ENCODE measurements at regions not wholly inside any gene's neighbourhood (a gene's known extent, or its start where the extent isn't known, plus 50 kb on each side); places are given as distances from the start of the nearest gene placed in this dataset.

- Mint-ChIP-seq H3K36me3 (peaks cover 11% of the 10 kb centered on the region), H3K4me3 (no peak overlapping the region), H3K9me3 (no peaks in the 10 kb centered on the region), H3K4me1 (ENCODE audit: low read depth in 2 of 2) (peaks cover 9 to 17% of the 10 kb centered on the region in 2 donors), H3K27me3 (no peaks in the 10 kb centered on the region), H3K27ac (no peak overlapping the region)
- DNase-seq (ENCODE audit: low spot score) = no peak
- ATAC-seq = no peak
Measured at GRCh38 chr9:20227166-20227874, 395.0 kb downstream of the MLLT3 start.

GRCh38 chr9:20226345-20226744, 396.0 kb downstream of the MLLT3 start:
- H3K27me3 Mint-ChIP-seq = peaks cover 3 to 5% of the 10 kb centered on the region in 2 donors
- no peak overlapping the region for H3K27ac Mint-ChIP-seq
- peaks cover 10% of the 10 kb centered on the region for H3K36me3 Mint-ChIP-seq
- ATAC-seq = no peak
- H3K9me3 Mint-ChIP-seq = no peaks in the 10 kb centered on the region
- no peak overlapping the region for H3K4me3 Mint-ChIP-seq
- DNase-seq (ENCODE audit: low spot score) = no peak
- H3K4me1 Mint-ChIP-seq (ENCODE audit: low read depth in 2 of 2) = peaks cover 9 to 17% of the 10 kb centered on the region in 2 donors

- DNase-seq (ENCODE audit: low spot score) = no peak
- Mint-ChIP-seq H3K4me3 (peak overlapping the region; percentile 16), H3K9me3 (no peaks in the 10 kb centered on the region), H3K27ac (no peak overlapping the region), H3K27me3 (peaks cover 8 to 10% of the 10 kb centered on the region in 2 donors), H3K4me1 (ENCODE audit: low read depth in 2 of 2) (peaks cover 9 to 23% of the 10 kb centered on the region in 2 donors), H3K36me3 (peaks cover 5% of the 10 kb centered on the region)
- ATAC-seq = no peak
Measured at GRCh38 chr9:20225826-20226225, 396.5 kb downstream of the MLLT3 start.

GRCh38 chr9:20224756-20225155, 397.5 kb downstream of the MLLT3 start:
- no peak overlapping the region for H3K4me3 Mint-ChIP-seq
- peaks cover 8 to 12% of the 10 kb centered on the region in 2 donors for H3K27me3 Mint-ChIP-seq
- DNase-seq (ENCODE audit: low spot score) = no peak
- H3K4me1 Mint-ChIP-seq (ENCODE audit: low read depth in 2 of 2) = peaks cover 9 to 24% of the 10 kb centered on the region in 2 donors
- H3K36me3 Mint-ChIP-seq = no peaks in the 10 kb centered on the region
- H3K27ac Mint-ChIP-seq = no peak overlapping the region
- no peaks in the 10 kb centered on the region for H3K9me3 Mint-ChIP-seq
- no peak for ATAC-seq

GRCh38 chr9:20220286-20220685, 402.0 kb downstream of the MLLT3 start:
- Mint-ChIP-seq H3K27me3 (peaks cover 8 to 12% of the 10 kb centered on the region in 2 donors), H3K36me3 (no peaks in the 10 kb centered on the region), H3K4me1 (ENCODE audit: low read depth in 2 of 2) (peaks cover 3 to 11% of the 10 kb centered on the region in 2 donors), H3K9me3 (no peaks in the 10 kb centered on the region), H3K27ac (no peak overlapping the region), H3K4me3 (no peak overlapping the region)
- DNase-seq (ENCODE audit: low spot score) (no peak), ATAC-seq (no peak)

- H3K4me1 Mint-ChIP-seq (ENCODE audit: low read depth in 2 of 2) = peaks cover 0 to 7% of the 10 kb centered on the region in 2 donors
Measured at GRCh38 chr9:20219437-20219836, 402.9 kb downstream of the MLLT3 start.

GRCh38 chr9:20217596-20217995, 404.7 kb downstream of the MLLT3 start:
- H3K4me3 Mint-ChIP-seq = no peak overlapping the region
- no peaks in the 10 kb centered on the region for H3K36me3 Mint-ChIP-seq
- H3K9me3 Mint-ChIP-seq = no peaks in the 10 kb centered on the region
- ATAC-seq (no peak), DNase-seq (ENCODE audit: low spot score) (no peak)
- H3K27me3 Mint-ChIP-seq = peaks cover 8 to 12% of the 10 kb centered on the region in 2 donors
- H3K4me1 Mint-ChIP-seq (ENCODE audit: low read depth in 2 of 2) = peaks cover 0 to 7% of the 10 kb centered on the region in 2 donors
- H3K27ac Mint-ChIP-seq = no peak overlapping the region

More at GRCh38 chr9:20219437-20219836, 402.9 kb downstream of the MLLT3 start:
- no peaks in the 10 kb centered on the region for H3K9me3 Mint-ChIP-seq
- H3K4me3 Mint-ChIP-seq = no peak overlapping the region
- no peak overlapping the region for H3K27ac Mint-ChIP-seq
- DNase-seq (ENCODE audit: low spot score) = no peak
- H3K27me3 Mint-ChIP-seq = peaks cover 8 to 12% of the 10 kb centered on the region in 2 donors
- no peaks in the 10 kb centered on the region for H3K36me3 Mint-ChIP-seq
- ATAC-seq = no peak

- no peaks in the 10 kb centered on the region for H3K36me3 Mint-ChIP-seq
- H3K27ac Mint-ChIP-seq = no peak overlapping the region
- H3K27me3 Mint-ChIP-seq = peaks cover 5 to 8% of the 10 kb centered on the region in 2 donors
Measured at GRCh38 chr9:20216438-20216837, 405.9 kb downstream of the MLLT3 start.

GRCh38 chr9:20215552-20215951, 406.7 kb downstream of the MLLT3 start:
- no peaks in the 10 kb centered on the region for H3K36me3 Mint-ChIP-seq

More at GRCh38 chr9:20216438-20216837, 405.9 kb downstream of the MLLT3 start:
- ATAC-seq (no peak), DNase-seq (ENCODE audit: low spot score) (no peak)
- H3K4me3 Mint-ChIP-seq = no peak overlapping the region
- H3K9me3 Mint-ChIP-seq = no peaks in the 10 kb centered on the region
- H3K4me1 Mint-ChIP-seq (ENCODE audit: low read depth in 2 of 2) = peaks cover 0 to 7% of the 10 kb centered on the region in 2 donors

GRCh38 chr9:20212806-20213205, 409.5 kb downstream of the MLLT3 start:
- H3K4me3 Mint-ChIP-seq = no peak overlapping the region
- no peaks in the 10 kb centered on the region for H3K9me3 Mint-ChIP-seq
- peaks cover 18 to 22% of the 10 kb centered on the region in 2 donors for H3K4me1 Mint-ChIP-seq (ENCODE audit: low read depth in 2 of 2)
- H3K27ac Mint-ChIP-seq = no peak overlapping the region
- ATAC-seq (no peak), DNase-seq (ENCODE audit: low spot score) (no peak)
- H3K36me3 Mint-ChIP-seq = no peaks in the 10 kb centered on the region
- H3K27me3 Mint-ChIP-seq = no peaks in the 10 kb centered on the region

More at GRCh38 chr9:20215552-20215951, 406.7 kb downstream of the MLLT3 start:
- no peak overlapping the region for H3K27ac Mint-ChIP-seq
- H3K27me3 Mint-ChIP-seq = no peaks in the 10 kb centered on the region
- no peak overlapping the region for H3K4me3 Mint-ChIP-seq
- no peak for ATAC-seq
- no peak for DNase-seq (ENCODE audit: low spot score)
- no peaks in the 10 kb centered on the region for H3K4me1 Mint-ChIP-seq (ENCODE audit: low read depth in 2 of 2)
- no peaks in the 10 kb centered on the region for H3K9me3 Mint-ChIP-seq

- no peaks in the 10 kb centered on the region for H3K27me3 Mint-ChIP-seq
- H3K4me3 Mint-ChIP-seq = peak overlapping the region; percentile 51
- DNase-seq (ENCODE audit: low spot score) = peak; percentile 73
- peak overlapping the region; percentile 79 to 91 for H3K27ac Mint-ChIP-seq
- no peaks in the 10 kb centered on the region for H3K9me3 Mint-ChIP-seq
- peaks cover 24 to 30% of the 10 kb centered on the region in 2 donors for H3K4me1 Mint-ChIP-seq (ENCODE audit: low read depth in 2 of 2)
- peak; percentile 93 to 94 for ATAC-seq
- H3K36me3 Mint-ChIP-seq = no peaks in the 10 kb centered on the region
Measured at GRCh38 chr9:20209391-20210340, 412.6 kb downstream of the MLLT3 start.

- ATAC-seq (peak; percentile 66 to 82), DNase-seq (ENCODE audit: low spot score) (no peak)
- no peaks in the 10 kb centered on the region for H3K27me3 Mint-ChIP-seq
Measured at GRCh38 chr9:20208961-20209371, 413.3 kb downstream of the MLLT3 start.

GRCh38 chr9:20208226-20208625, 414.1 kb downstream of the MLLT3 start:
- ATAC-seq (no peak), DNase-seq (ENCODE audit: low spot score) (no peak)
- no peaks in the 10 kb centered on the region for H3K36me3 Mint-ChIP-seq
- H3K27ac Mint-ChIP-seq = peak overlapping the region; percentile 79 to 91
- no peaks in the 10 kb centered on the region for H3K27me3 Mint-ChIP-seq
- peak overlapping the region; percentile 51 for H3K4me3 Mint-ChIP-seq
- peaks cover 24 to 30% of the 10 kb centered on the region in 2 donors for H3K4me1 Mint-ChIP-seq (ENCODE audit: low read depth in 2 of 2)
- H3K9me3 Mint-ChIP-seq = no peaks in the 10 kb centered on the region

More at GRCh38 chr9:20208961-20209371, 413.3 kb downstream of the MLLT3 start:
- Mint-ChIP-seq H3K9me3 (no peaks in the 10 kb centered on the region), H3K4me1 (ENCODE audit: low read depth in 2 of 2) (peaks cover 24 to 30% of the 10 kb centered on the region in 2 donors), H3K4me3 (peak overlapping the region; percentile 51), H3K36me3 (no peaks in the 10 kb centered on the region), H3K27ac (peak overlapping the region; percentile 79 to 91)
